ENCODE measurements at regions not wholly inside any gene's neighbourhood (a gene's known extent, or its start where the extent isn't known, plus 50 kb on each side); places are given as distances from the start of the nearest gene placed in this dataset.

DNA sequence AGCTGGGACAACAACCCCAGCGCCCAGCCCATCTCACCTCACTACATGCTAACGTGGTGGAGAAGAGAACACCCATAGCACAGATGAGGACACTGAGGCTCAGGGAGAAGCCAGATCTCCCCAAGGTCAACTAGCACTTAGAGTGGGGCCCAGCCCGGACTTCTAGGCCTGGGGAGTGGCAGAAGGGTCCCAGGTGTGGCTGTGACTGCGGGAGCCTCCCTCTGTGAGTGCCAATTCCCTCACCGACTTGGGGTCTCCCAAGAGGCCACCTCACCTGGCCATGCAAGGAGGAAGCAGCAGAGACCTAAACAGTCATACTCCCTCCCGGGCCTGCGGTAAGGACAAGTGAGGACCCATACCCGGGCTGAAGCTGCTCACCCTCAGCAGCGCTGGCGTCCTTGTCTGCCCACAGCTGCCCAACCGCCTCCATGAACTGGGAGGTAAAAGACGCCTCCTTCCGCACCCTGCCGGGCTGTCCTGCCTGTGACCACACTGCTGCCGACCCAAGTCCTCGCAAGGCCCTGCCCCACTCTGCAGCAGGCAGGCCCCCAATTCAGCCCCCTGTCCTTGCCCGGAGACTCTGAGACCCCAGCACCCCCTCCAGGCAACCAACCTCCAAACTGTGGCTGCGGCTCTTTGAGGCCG lies 93.2 kb upstream of the RTL6 start:
- Mint-ChIP-seq H3K4me3 (no peak overlapping the region), H3K36me3 (no peaks in the 10 kb centered on the region), H3K27ac (no peak overlapping the region), H3K4me1 (peaks cover 2 to 10% (median 7%) of the 10 kb centered on the region in 4 donors), H3K9me3 (peaks cover 0 to 6% (median 1%) of the 10 kb centered on the region in 8 donors), H3K27me3 (peaks cover 28 to 30% of the 10 kb centered on the region in 2 donors)
- no peak overlapping the region for H3K27ac ChIP-seq (ENCODE audit: low read depth, low read length)
- no peaks in the 10 kb centered on the region for H3K27me3 ChIP-seq (ENCODE audit: insufficient read depth, low read length)
- no peaks in the 10 kb centered on the region for H3K36me3 ChIP-seq (ENCODE audit: insufficient read depth, low read length)
- intact Hi-C loops (cut with micrococcal nuclease), result no loop called here
- no peaks in the 10 kb centered on the region for H3K4me1 ChIP-seq (ENCODE audit: insufficient read depth, low read length)
- ChIA-PET POLR2A (ENCODE audit: partially characterized antibody) (no interaction called here), CTCF (ENCODE audit: partially characterized antibody) (interaction anchor here (1.5 kb wide), 1 partner anchor 9 kb away, joined by 4 read pairs; no protein-coding TSS in a partner anchor)
- no peak for DNase-seq
- H3K9me3 ChIP-seq (ENCODE audit: control insufficient read depth in 1 of 2, low read length in 2 of 2), result no peaks in the 10 kb centered on the region
- no peak overlapping the region for H3K4me3 ChIP-seq (ENCODE audit: low read length in 2 of 2)

DNA sequence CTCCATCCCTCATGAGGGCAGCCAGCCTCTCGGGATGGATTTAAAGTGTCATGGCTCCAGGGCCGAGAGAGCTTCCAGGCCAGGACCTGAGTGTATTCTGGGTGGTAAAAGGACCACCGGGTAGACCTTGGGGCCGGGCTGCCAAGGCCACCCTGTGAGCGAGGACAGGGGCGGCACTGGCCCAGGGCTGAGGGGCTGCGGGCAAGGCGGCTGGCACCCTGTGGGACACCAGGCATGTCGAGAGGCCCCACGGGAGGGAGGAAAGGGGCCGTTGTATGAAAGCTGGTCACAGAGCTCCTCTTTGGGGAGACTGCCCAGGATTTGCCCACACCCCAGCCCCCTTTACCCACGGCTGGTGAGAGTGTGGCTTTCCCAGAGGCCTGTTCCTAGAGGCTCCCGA lies 92.3 kb upstream of the RTL6 start:
- no peak overlapping the region for H3K4me3 ChIP-seq (ENCODE audit: low read length in 2 of 2)
- Mint-ChIP-seq H3K4me3 (no peak overlapping the region), H3K36me3 (no peaks in the 10 kb centered on the region), H3K27ac (no peak overlapping the region), H3K4me1 (peaks cover 2 to 9% (median 6%) of the 10 kb centered on the region in 4 donors), H3K27me3 (peaks cover 25 to 31% of the 10 kb centered on the region in 2 donors), H3K9me3 (peaks cover 0 to 6% (median 1%) of the 10 kb centered on the region in 8 donors)
- H3K4me1 ChIP-seq (ENCODE audit: insufficient read depth, low read length), result no peaks in the 10 kb centered on the region
- ChIA-PET CTCF (ENCODE audit: partially characterized antibody) (interaction anchor here (1.5 kb wide), 1 partner anchor 10 kb away, joined by 4 read pairs; no protein-coding TSS in a partner anchor), POLR2A (ENCODE audit: partially characterized antibody) (no interaction called here)
- no peaks in the 10 kb centered on the region for H3K27me3 ChIP-seq (ENCODE audit: insufficient read depth, low read length)
- H3K27ac ChIP-seq (ENCODE audit: low read depth, low read length), result no peak overlapping the region
- H3K36me3 ChIP-seq (ENCODE audit: insufficient read depth, low read length), result no peaks in the 10 kb centered on the region
- intact Hi-C loops (cut with micrococcal nuclease), result no loop called here
- no peak for DNase-seq
- H3K9me3 ChIP-seq (ENCODE audit: control insufficient read depth in 1 of 2, low read length in 2 of 2), result no peaks in the 10 kb centered on the region

DNA sequence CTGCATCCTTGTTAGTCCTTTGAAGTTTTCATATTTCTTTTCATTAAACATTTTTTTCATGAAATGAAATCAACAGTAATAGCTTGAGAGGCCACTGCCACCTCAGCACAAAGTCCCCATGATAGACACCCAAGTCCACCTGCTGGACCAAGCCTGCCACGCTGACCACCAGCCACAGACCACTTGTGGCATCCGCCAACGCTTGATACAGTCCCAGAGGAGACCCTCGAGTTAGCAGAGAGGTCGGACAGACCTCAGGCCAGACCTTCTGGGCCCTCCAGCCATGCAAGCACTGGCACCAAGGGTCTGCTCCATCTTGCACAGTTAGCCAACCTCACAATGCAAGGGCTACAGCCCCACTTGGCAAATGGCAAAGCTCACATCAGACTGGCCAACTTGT lies 91.8 kb upstream of the RTL6 start:
- ChIA-PET POLR2A (ENCODE audit: partially characterized antibody) (no interaction called here), CTCF (ENCODE audit: partially characterized antibody) (interaction anchor here (1.5 kb wide), 1 partner anchor 10 kb away, joined by 4 read pairs; no protein-coding TSS in a partner anchor)
- peaks cover 21 to 29% of the 10 kb centered on the region in 2 donors for H3K27me3 Mint-ChIP-seq
- no peaks in the 10 kb centered on the region for H3K36me3 Mint-ChIP-seq
- intact Hi-C loops (cut with micrococcal nuclease), result no loop called here
- Histone ChIP-seq H3K27ac (ENCODE audit: low read depth, low read length) (no peak overlapping the region), H3K4me3 (ENCODE audit: low read length in 2 of 2) (no peak overlapping the region), H3K27me3 (ENCODE audit: insufficient read depth, low read length) (no peaks in the 10 kb centered on the region), H3K9me3 (ENCODE audit: control insufficient read depth in 1 of 2, low read length in 2 of 2) (no peaks in the 10 kb centered on the region), H3K4me1 (ENCODE audit: insufficient read depth, low read length) (no peaks in the 10 kb centered on the region), H3K36me3 (ENCODE audit: insufficient read depth, low read length) (no peaks in the 10 kb centered on the region)
- H3K9me3 Mint-ChIP-seq, result peaks cover 0 to 6% (median 1%) of the 10 kb centered on the region in 8 donors
- H3K4me3 Mint-ChIP-seq, result no peak overlapping the region
- H3K4me1 Mint-ChIP-seq, result peaks cover 2 to 9% (median 6%) of the 10 kb centered on the region in 4 donors
- H3K27ac Mint-ChIP-seq, result no peak overlapping the region
- DNase-seq, result no peak

DNA sequence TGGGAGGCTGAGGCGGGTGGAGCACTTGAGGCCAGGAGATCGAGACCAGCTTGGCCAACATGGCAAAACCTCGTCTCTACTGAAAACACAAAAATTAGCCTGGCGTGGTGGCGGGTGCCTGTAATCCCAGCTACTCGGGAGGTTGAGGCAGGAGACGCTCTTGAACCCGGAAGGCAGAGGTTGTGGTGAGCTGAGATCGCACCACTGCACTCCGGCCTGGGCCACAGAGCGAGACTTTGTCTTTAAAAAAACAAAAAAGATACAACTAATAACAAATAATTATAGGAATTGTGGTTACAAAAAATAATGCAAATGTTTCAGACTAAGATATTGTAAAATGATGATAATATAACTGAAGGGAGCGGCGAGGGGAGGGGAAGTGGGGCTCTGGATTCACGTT lies 90.3 kb upstream of the RTL6 start:
- peaks cover 0 to 6% (median 1%) of the 10 kb centered on the region in 8 donors for H3K9me3 Mint-ChIP-seq
- peaks cover 16 to 31% of the 10 kb centered on the region in 2 donors for H3K27me3 Mint-ChIP-seq

DNA sequence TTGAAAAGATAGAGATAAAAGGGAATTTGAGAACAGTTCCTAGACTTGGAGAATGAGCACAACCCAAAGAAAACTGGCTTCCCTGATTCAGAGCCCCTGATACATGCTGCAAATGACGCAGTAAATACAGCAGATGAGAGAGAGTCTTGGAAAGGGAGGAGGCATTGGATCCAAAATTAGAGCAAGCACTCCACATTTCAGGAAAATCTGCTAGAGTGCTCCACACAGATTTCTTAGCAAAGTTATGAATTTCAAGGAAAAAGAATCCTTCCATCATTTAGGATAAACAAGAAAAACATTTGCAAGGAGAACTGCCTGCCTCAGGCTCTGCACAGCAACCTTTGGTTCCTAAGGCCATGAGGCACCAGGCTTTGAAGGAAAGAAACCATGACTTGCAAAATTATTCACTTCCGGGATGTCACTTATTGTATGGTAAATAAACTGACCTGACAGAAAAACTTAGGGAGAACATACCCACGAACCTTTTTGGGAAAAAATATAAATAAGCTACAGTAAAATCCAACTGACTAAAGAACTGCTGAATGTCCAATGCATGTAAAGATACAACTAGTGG lies 89.8 kb upstream of the RTL6 start:
- no peak for DNase-seq
- ChIA-PET CTCF (ENCODE audit: partially characterized antibody) (interaction anchor here (1.5 kb wide), 1 partner anchor 594 kb away, joined by 4 read pairs; no protein-coding TSS in a partner anchor), POLR2A (ENCODE audit: partially characterized antibody) (no interaction called here)
- Histone ChIP-seq H3K27me3 (ENCODE audit: insufficient read depth, low read length) (no peaks in the 10 kb centered on the region), H3K36me3 (ENCODE audit: insufficient read depth, low read length) (no peaks in the 10 kb centered on the region), H3K4me3 (ENCODE audit: low read length in 2 of 2) (no peak overlapping the region), H3K27ac (ENCODE audit: low read depth, low read length) (no peak overlapping the region), H3K9me3 (ENCODE audit: control insufficient read depth in 1 of 2, low read length in 2 of 2) (no peaks in the 10 kb centered on the region), H3K4me1 (ENCODE audit: insufficient read depth, low read length) (no peaks in the 10 kb centered on the region)
- peaks cover 2 to 9% (median 6%) of the 10 kb centered on the region in 4 donors for H3K4me1 Mint-ChIP-seq
- H3K27ac Mint-ChIP-seq, result no peak overlapping the region
- H3K9me3 Mint-ChIP-seq, result peaks cover 0 to 6% (median 1%) of the 10 kb centered on the region in 8 donors
- H3K36me3 Mint-ChIP-seq, result no peaks in the 10 kb centered on the region
- H3K4me3 Mint-ChIP-seq, result no peak overlapping the region
- intact Hi-C loops (cut with micrococcal nuclease), result no loop called here
- H3K27me3 Mint-ChIP-seq, result peaks cover 16 to 34% of the 10 kb centered on the region in 2 donors

More for the DNA sequence above, 90.3 kb upstream of the RTL6 start:
- peaks cover 2 to 9% (median 6%) of the 10 kb centered on the region in 4 donors for H3K4me1 Mint-ChIP-seq
- Histone ChIP-seq H3K27me3 (ENCODE audit: insufficient read depth, low read length) (no peaks in the 10 kb centered on the region), H3K4me1 (ENCODE audit: insufficient read depth, low read length) (no peaks in the 10 kb centered on the region), H3K36me3 (ENCODE audit: insufficient read depth, low read length) (no peaks in the 10 kb centered on the region), H3K27ac (ENCODE audit: low read depth, low read length) (no peak overlapping the region), H3K4me3 (ENCODE audit: low read length in 2 of 2) (no peak overlapping the region), H3K9me3 (ENCODE audit: control insufficient read depth in 1 of 2, low read length in 2 of 2) (no peaks in the 10 kb centered on the region)
- POLR2A ChIA-PET (ENCODE audit: partially characterized antibody), result no interaction called here
- intact Hi-C loops (cut with micrococcal nuclease), result no loop called here
- H3K27ac Mint-ChIP-seq, result no peak overlapping the region
- no peaks in the 10 kb centered on the region for H3K36me3 Mint-ChIP-seq
- H3K4me3 Mint-ChIP-seq, result no peak overlapping the region
- DNase-seq, result no peak
- CTCF ChIA-PET (ENCODE audit: partially characterized antibody), result interaction anchor here (1.5 kb wide), 1 partner anchor 595 kb away, joined by 4 read pairs; no protein-coding TSS in a partner anchor

DNA sequence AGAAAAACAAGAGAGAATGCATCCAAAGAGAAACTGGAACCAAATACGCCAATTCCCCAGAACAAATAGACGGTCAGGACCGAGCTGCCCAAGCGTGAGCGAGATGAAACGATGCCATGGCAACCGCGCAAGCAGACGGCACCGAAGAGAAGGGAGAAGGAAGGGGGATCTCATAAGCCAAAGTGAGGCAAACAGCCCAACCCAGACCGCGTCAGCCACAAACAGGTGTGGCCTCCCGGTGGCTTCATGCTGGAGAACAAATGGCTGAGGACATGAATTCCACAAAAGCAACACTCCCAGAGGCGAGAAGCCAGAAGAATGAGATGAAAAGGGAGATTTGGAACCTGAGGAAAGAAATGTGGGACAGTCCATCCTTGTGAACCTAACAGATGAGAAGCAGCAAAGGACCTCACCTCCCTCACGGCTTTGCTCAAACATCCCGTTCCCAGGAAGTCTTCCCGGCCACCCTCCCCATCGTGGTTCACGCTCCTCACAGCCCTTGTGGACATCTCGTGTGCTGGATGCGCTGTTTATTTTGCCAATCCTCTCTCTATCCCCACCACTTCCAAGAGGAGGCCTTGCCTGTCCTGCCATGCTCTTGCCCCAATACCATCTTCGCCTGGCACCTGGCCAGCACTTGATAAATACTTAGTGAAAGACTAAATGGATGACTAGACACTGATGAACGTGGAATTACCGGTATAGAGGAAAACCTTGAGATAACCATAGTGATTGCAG lies 89.1 kb upstream of the RTL6 start:
- ChIA-PET POLR2A (ENCODE audit: partially characterized antibody) (no interaction called here), CTCF (ENCODE audit: partially characterized antibody) (no interaction called here)
- Mint-ChIP-seq H3K36me3 (no peaks in the 10 kb centered on the region), H3K4me1 (peaks cover 2 to 9% (median 6%) of the 10 kb centered on the region in 4 donors), H3K27ac (peak overlapping the region in 2 of 7 donors; percentile 55 to 92), H3K4me3 (peak overlapping the region in 5 of 8 donors; percentile 9 to 59 (median 35)), H3K9me3 (peaks cover 0 to 6% (median 1%) of the 10 kb centered on the region in 8 donors), H3K27me3 (peaks cover 16 to 34% of the 10 kb centered on the region in 2 donors)
- peak in 1 of 5 donors; percentile 6 for DNase-seq
- H3K4me3 ChIP-seq (ENCODE audit: low read length in 2 of 2), result no peak overlapping the region
- H3K36me3 ChIP-seq (ENCODE audit: insufficient read depth, low read length), result no peaks in the 10 kb centered on the region
- intact Hi-C loops (cut with micrococcal nuclease), result no loop called here
- H3K9me3 ChIP-seq (ENCODE audit: control insufficient read depth in 1 of 2, low read length in 2 of 2), result no peaks in the 10 kb centered on the region
- H3K4me1 ChIP-seq (ENCODE audit: insufficient read depth, low read length), result no peaks in the 10 kb centered on the region
- H3K27ac ChIP-seq (ENCODE audit: low read depth, low read length), result no peak overlapping the region
- H3K27me3 ChIP-seq (ENCODE audit: insufficient read depth, low read length), result no peaks in the 10 kb centered on the region

DNA sequence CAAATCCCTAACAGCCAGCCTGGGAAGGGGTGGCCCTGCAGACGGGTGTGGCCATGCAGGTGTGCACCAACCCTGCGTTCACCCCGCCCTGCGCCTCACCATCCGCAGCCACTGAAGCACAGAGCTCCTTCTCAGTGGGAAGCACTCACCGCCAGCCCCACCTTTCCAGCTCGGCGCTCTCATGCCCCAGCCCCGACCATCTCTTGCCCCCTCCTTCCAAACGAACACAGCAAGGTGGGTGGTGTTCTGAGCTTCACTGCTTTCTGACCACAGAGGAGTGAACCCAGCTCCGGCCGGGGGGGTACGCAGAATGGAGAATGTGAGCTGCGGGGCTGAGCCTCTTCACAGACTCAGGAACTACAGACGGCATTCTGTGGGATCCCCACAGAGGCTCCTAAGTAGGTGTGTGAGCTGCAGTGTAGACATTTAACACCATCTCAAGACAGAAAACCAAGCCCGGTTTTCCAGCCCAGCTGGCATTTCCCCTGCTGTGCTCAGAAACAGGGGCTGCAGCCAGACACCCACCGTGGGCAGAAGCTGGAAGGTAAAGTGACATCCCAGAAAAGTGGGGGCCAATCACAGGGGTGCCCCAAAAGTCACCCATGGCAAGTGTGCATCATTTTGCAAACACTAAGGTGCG lies 88.4 kb upstream of the RTL6 start:
- Mint-ChIP-seq H3K4me3 (peak overlapping the region in 3 of 8 donors; percentile 9 to 50 (median 34)), H3K27me3 (peaks cover 16 to 35% of the 10 kb centered on the region in 2 donors), H3K27ac (peak overlapping the region in 1 of 7 donors; percentile 92), H3K9me3 (peaks cover 0 to 6% (median 1%) of the 10 kb centered on the region in 8 donors), H3K36me3 (no peaks in the 10 kb centered on the region), H3K4me1 (peaks cover 2 to 9% (median 6%) of the 10 kb centered on the region in 4 donors)
- ChIA-PET CTCF (ENCODE audit: partially characterized antibody) (no interaction called here), POLR2A (ENCODE audit: partially characterized antibody) (no interaction called here)
- Histone ChIP-seq H3K9me3 (ENCODE audit: control insufficient read depth in 1 of 2, low read length in 2 of 2) (no peaks in the 10 kb centered on the region), H3K4me1 (ENCODE audit: insufficient read depth, low read length) (no peaks in the 10 kb centered on the region), H3K36me3 (ENCODE audit: insufficient read depth, low read length) (no peaks in the 10 kb centered on the region), H3K27me3 (ENCODE audit: insufficient read depth, low read length) (no peaks in the 10 kb centered on the region), H3K27ac (ENCODE audit: low read depth, low read length) (no peak overlapping the region), H3K4me3 (ENCODE audit: low read length in 2 of 2) (no peak overlapping the region)
- DNase-seq, result no peak
- intact Hi-C loops (cut with micrococcal nuclease), result no loop called here

All from CD4-positive, alpha-beta memory T cell (primary cell).